ENCODE measurements at regions not wholly inside any gene's neighbourhood (a gene's known extent, or its start where the extent isn't known, plus 50 kb on each side); places are given as distances from the start of the nearest gene placed in this dataset.

DNA sequence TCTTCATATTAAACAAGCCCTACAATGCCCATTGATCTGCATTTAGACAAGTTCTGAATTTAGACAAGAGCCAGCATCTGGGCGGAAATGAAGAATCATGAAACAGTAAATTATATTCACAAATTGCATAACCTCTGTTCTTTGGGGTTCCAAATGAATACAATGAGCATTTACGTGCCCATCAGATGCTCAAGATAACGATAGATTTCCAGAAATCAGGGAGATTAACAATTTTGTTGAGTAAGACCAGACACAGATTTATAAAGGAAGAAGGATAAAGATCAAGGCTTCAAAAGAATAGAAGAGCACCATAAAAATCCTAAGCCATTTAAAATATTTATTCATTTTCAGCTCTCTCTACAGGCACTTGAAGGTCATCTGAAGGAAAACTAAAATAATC, 59.7 kb upstream of the CDH20 start:
- TF ChIP-seq, protein P1, sequence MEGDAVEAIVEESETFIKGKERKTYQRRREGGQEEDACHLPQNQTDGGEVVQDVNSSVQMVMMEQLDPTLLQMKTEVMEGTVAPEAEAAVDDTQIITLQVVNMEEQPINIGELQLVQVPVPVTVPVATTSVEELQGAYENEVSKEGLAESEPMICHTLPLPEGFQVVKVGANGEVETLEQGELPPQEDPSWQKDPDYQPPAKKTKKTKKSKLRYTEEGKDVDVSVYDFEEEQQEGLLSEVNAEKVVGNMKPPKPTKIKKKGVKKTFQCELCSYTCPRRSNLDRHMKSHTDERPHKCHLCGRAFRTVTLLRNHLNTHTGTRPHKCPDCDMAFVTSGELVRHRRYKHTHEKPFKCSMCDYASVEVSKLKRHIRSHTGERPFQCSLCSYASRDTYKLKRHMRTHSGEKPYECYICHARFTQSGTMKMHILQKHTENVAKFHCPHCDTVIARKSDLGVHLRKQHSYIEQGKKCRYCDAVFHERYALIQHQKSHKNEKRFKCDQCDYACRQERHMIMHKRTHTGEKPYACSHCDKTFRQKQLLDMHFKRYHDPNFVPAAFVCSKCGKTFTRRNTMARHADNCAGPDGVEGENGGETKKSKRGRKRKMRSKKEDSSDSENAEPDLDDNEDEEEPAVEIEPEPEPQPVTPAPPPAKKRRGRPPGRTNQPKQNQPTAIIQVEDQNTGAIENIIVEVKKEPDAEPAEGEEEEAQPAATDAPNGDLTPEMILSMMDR (IDR thresholded peaks at IDR 0.05; ENCODE audit: low read length): no peak
- TF ChIP-seq EZH2 (IDR thresholded peaks at IDR 0.05; ENCODE audit: borderline replicate concordance, low read length): no peak

All from OCI-LY1 (cell line).